Large intestine (tissue), 3 donors: ENCODE measurements at regions not wholly inside any gene's neighbourhood (a gene's known extent, or its start where the extent isn't known, plus 50 kb on each side); places are given as distances from the start of the nearest gene placed in this dataset.

Experiments
- DNase-seq, 2 donors: peaks; one replicate each; pipeline versions ENCODE4 v3.0.0 to v3.0.0-alpha.2; 2013
- H3K27ac ChIP-seq: one replicate; pipeline ENCODE4 v1.5.1; 2013; ENCODE audit warnings: low read length
- H3K27me3 ChIP-seq: 2 replicates; pipeline ENCODE4 v1.6.1; 2013; ENCODE audit warnings: low read length; ENCODE audit not compliant: control insufficient read depth, insufficient read depth
- H3K36me3 ChIP-seq: 2 replicates; pipeline ENCODE4 v1.6.1; 2013; ENCODE audit warnings: low read length; ENCODE audit not compliant: control insufficient read depth, insufficient read depth
- H3K4me1 ChIP-seq: one replicate; pipeline ENCODE4 v1.6.1; 2013; ENCODE audit warnings: low read length; ENCODE audit not compliant: control insufficient read depth, insufficient read depth
- H3K4me3 ChIP-seq: one replicate; pipeline ENCODE4 v1.5.1; 2013; ENCODE audit warnings: low read length
- H3K9me3 ChIP-seq: one replicate; pipeline ENCODE4 v1.6.1; 2013; ENCODE audit warnings: mild to moderate bottlenecking, low read depth, low read length, moderate library complexity; ENCODE audit not compliant: control insufficient read depth
- WGBS: methylation state at CpG from one replicate; pipeline ENCODE4 v1.1.5; 2013; ENCODE audit warnings: low lambda C conversion rate; ENCODE audit not compliant: insufficient coverage; 5-methylcytosine and 5-hydroxymethylcytosine counted together

GRCh38 chr4:26163425-26164362 lies 157.1 kb upstream of the RBPJ start:
- WGBS, result 54% methylated on average over 5 of the region's 9 CpGs
- Histone ChIP-seq H3K9me3 (peaks cover 1% of the 10 kb centered on the region), H3K27ac (no peak overlapping the region), H3K27me3 (no peaks in the 10 kb centered on the region), H3K4me1 (no peaks in the 10 kb centered on the region), H3K36me3 (no peaks in the 10 kb centered on the region), H3K4me3 (no peak overlapping the region)
- no peak for DNase-seq

DNA sequence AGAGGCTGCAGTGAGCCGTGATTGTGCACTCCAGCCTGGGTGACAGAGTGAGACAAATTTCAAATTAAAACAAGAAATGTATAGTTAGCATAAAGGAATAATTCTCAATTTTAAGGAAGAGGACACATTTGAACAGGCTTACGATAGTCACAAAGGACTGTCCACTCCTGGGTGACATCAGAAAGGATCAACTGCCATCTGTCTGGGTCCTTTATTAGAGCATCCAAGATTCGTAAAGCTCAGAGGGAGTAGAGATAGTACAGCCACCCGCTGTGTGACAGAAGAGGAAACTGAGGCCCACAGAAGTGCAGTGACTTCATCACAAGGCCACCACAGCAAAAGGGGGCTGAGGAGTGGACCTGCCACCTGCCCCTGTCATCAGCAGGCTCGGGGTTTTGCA lies 149.3 kb upstream of the RBPJ start:
- no peak overlapping the region for H3K4me3 ChIP-seq
- H3K27ac ChIP-seq, result no peak overlapping the region
- no peak for DNase-seq

GRCh38 chr4:26171941-26172340 lies 148.9 kb upstream of the RBPJ start:
- no CpG with 5 or more reads among the region's 9 CpGs for WGBS
- H3K27ac ChIP-seq, result no peak overlapping the region
- peaks cover 10% of the 10 kb centered on the region for H3K4me1 ChIP-seq
- peak in 1 of 2 donors; percentile 38 for DNase-seq
- no peaks in the 10 kb centered on the region for H3K36me3 ChIP-seq
- H3K27me3 ChIP-seq, result no peaks in the 10 kb centered on the region
- no peak overlapping the region for H3K4me3 ChIP-seq
- H3K9me3 ChIP-seq, result no peaks in the 10 kb centered on the region

More for the DNA sequence above, 149.3 kb upstream of the RBPJ start:
- H3K27me3 ChIP-seq, result no peaks in the 10 kb centered on the region
- H3K36me3 ChIP-seq, result no peaks in the 10 kb centered on the region
- H3K9me3 ChIP-seq, result no peaks in the 10 kb centered on the region
- WGBS, result no CpG with 5 or more reads among the region's 5 CpGs
- peaks cover 10% of the 10 kb centered on the region for H3K4me1 ChIP-seq

GRCh38 chr4:26173619-26174018 lies 147.2 kb upstream of the RBPJ start:
- no peaks in the 10 kb centered on the region for H3K9me3 ChIP-seq
- H3K27me3 ChIP-seq, result no peaks in the 10 kb centered on the region
- DNase-seq, result no peak
- WGBS, result 9% methylated on average over 4 of the region's 7 CpGs
- H3K27ac ChIP-seq, result peak overlapping the region; percentile 4
- H3K36me3 ChIP-seq, result no peaks in the 10 kb centered on the region
- no peak overlapping the region for H3K4me3 ChIP-seq
- H3K4me1 ChIP-seq, result peaks cover 10% of the 10 kb centered on the region

GRCh38 chr4:26174027-26174426 lies 146.8 kb upstream of the RBPJ start:
- Histone ChIP-seq H3K36me3 (no peaks in the 10 kb centered on the region), H3K27ac (peak overlapping the region; percentile 4), H3K4me1 (peaks cover 10% of the 10 kb centered on the region), H3K9me3 (no peaks in the 10 kb centered on the region), H3K27me3 (no peaks in the 10 kb centered on the region), H3K4me3 (no peak overlapping the region)
- WGBS, result 0% methylated on average over 1 of the region's 9 CpGs
- peak; percentile 83 to 92 for DNase-seq

- Histone ChIP-seq H3K36me3 (no peaks in the 10 kb centered on the region), H3K4me3 (no peak overlapping the region), H3K9me3 (no peaks in the 10 kb centered on the region), H3K27ac (no peak overlapping the region), H3K4me1 (peaks cover 10% of the 10 kb centered on the region), H3K27me3 (no peaks in the 10 kb centered on the region)
- 80% methylated on average over 1 of the region's 13 CpGs for WGBS
- no peak for DNase-seq
Observed at GRCh38 chr4:26175006-26175786, 145.6 kb upstream of the RBPJ start.

DNA sequence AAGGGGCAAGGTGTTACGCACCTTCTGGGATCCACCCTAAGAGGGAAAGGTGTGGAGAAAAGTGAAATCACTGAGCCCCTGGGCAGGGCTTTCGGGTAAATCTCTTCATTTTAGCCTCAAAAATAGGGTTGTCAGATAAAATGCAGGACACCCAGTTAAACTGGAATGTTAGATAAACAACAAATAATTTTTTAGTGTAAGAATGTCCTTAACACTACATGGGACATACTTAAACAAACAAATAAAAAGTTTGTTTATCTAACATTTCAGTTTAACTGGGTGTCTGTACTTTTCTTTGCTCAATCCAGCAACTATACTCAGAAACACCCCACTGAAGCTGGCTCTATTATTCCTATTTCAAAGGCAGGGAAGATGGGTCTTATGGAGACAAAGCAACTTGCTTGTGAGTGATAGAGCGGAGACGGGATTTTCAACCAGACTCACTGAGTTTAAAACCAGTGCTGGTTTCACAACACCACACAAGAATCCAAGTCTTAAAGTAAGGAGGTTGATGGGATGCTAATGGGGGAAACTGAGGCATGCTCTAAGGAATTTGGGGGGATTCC lies 144.8 kb upstream of the RBPJ start:
- no peaks in the 10 kb centered on the region for H3K27me3 ChIP-seq
- H3K4me3 ChIP-seq, result no peak overlapping the region
- no peak overlapping the region for H3K27ac ChIP-seq
- DNase-seq, result no peak
- no peaks in the 10 kb centered on the region for H3K36me3 ChIP-seq
- 80% methylated on average over 1 of the region's 4 CpGs for WGBS
- H3K4me1 ChIP-seq, result peaks cover 10% of the 10 kb centered on the region
- H3K9me3 ChIP-seq, result no peaks in the 10 kb centered on the region

- DNase-seq, result peak; percentile 22 to 51
- WGBS, result no CpG with 5 or more reads among the region's 8 CpGs
Observed at GRCh38 chr4:26176598-26177149, 144.1 kb upstream of the RBPJ start.

DNA sequence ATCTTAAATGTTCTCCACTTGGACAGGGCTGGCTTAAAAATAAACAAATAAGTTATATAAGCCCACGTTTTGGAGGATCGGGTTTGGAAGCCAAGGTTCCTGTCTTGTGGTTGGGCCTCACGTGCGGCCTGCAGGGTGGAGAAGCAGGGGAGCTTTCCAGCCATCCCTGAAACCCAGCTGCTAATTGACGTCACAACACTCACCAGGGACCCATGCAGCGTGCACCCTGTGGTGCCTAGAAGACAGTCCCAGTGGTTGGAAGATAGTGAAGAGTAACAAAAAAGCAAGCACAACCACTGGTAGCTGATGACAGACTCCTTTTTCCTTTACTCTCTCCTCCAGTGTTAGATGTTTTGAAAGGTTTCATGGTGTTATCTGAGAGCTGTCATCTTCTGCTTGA lies 142.0 kb upstream of the RBPJ start:
- Histone ChIP-seq H3K27ac (no peak overlapping the region), H3K4me1 (peaks cover under 1% of the 10 kb centered on the region), H3K9me3 (no peaks in the 10 kb centered on the region), H3K4me3 (no peak overlapping the region), H3K27me3 (no peaks in the 10 kb centered on the region), H3K36me3 (no peaks in the 10 kb centered on the region)
- no peak for DNase-seq
- no CpG with 5 or more reads among the region's 6 CpGs for WGBS

More at GRCh38 chr4:26176598-26177149, 144.1 kb upstream of the RBPJ start:
- H3K4me1 ChIP-seq, result peaks cover 10% of the 10 kb centered on the region
- H3K9me3 ChIP-seq, result no peaks in the 10 kb centered on the region
- H3K27ac ChIP-seq, result no peak overlapping the region
- no peaks in the 10 kb centered on the region for H3K27me3 ChIP-seq
- H3K36me3 ChIP-seq, result no peaks in the 10 kb centered on the region
- H3K4me3 ChIP-seq, result no peak overlapping the region

GRCh38 chr4:26179316-26179760 lies 141.5 kb upstream of the RBPJ start:
- Histone ChIP-seq H3K27ac (no peak overlapping the region), H3K27me3 (no peaks in the 10 kb centered on the region), H3K4me3 (no peak overlapping the region), H3K9me3 (no peaks in the 10 kb centered on the region), H3K4me1 (no peaks in the 10 kb centered on the region), H3K36me3 (no peaks in the 10 kb centered on the region)
- DNase-seq, result no peak
- no CpG with 5 or more reads among the region's 6 CpGs for WGBS
